MM.1S (cell line): ENCODE measurements at regions not wholly inside any gene's neighbourhood (a gene's known extent, or its start where the extent isn't known, plus 50 kb on each side); places are given as distances from the start of the nearest gene placed in this dataset.
"Not testable (repeated sequence)": the region's sequence is repeated elsewhere in the genome, so short reads cannot be mapped to it uniquely, and the experiment has no call there.

Experiments used
- DNase-seq: peaks from one replicate; pipeline ENCODE4 v3.0.0-alpha.2; 2015
- H2AFZ ChIP-seq: fragments of 300-600 bp; sonication (generic); 2 replicates; pipeline ENCODE4 v1.6.0; 2016; ENCODE audit warnings: antibody characterized with exemption, low read length
- H3F3A ChIP-seq: fragments of 300-600 bp; sonication (generic); 2 replicates; pipeline ENCODE4 v1.6.1; 2016; ENCODE audit warnings: mild to moderate bottlenecking, antibody characterized with exemption, low read length, moderate library complexity, mixed read lengths; ENCODE audit not compliant: insufficient read depth
- H3K27ac ChIP-seq: fragments of 300-600 bp; sonication (generic); 2 replicates; pipeline ENCODE4 v1.5.1; 2016; ENCODE audit warnings: mild to moderate bottlenecking, low read length
- H3K27me3 ChIP-seq: fragments of 300-600 bp; sonication (generic); replicated peaks from 2 replicates; pipeline ENCODE4 v1.6.0; 2016; ENCODE audit warnings: low read length; ENCODE audit not compliant: insufficient read depth
- H3K36me3 ChIP-seq: fragments of 300-600 bp; sonication (generic); replicated peaks from 2 replicates; pipeline ENCODE4 v1.6.1; 2016; ENCODE audit warnings: mild to moderate bottlenecking, low read length, mixed read lengths; ENCODE audit not compliant: insufficient read depth
- H3K4me1 ChIP-seq: fragments of 300-600 bp; sonication (generic); 2 replicates; pipeline ENCODE4 v1.6.1; 2016; ENCODE audit warnings: low read length, mixed read lengths
- H3K4me2 ChIP-seq: fragments of 300-600 bp; sonication (generic); 2 replicates; pipeline ENCODE4 v1.6.0; 2016; ENCODE audit warnings: low read depth, low read length
- H3K4me3 ChIP-seq: fragments of 300-600 bp; sonication (generic); 2 replicates; pipeline ENCODE4 v1.5.1; 2016; ENCODE audit warnings: low read length, mixed read lengths
- H3K79me2 ChIP-seq: fragments of 300-600 bp; sonication (generic); 2 replicates; pipeline ENCODE4 v1.6.1; 2016; ENCODE audit warnings: mixed run types, low read length, mixed read lengths
- H3K9ac ChIP-seq: fragments of 300-600 bp; sonication (generic); 2 replicates; pipeline ENCODE4 v1.6.1; 2016; ENCODE audit warnings: low read length, mixed read lengths
- H3K9me2 ChIP-seq: fragments of 300-600 bp; sonication (generic); replicated peaks from 2 replicates; pipeline ENCODE4 v1.6.1; 2016; ENCODE audit warnings: mild to moderate bottlenecking, low read length, mixed read lengths; ENCODE audit not compliant: insufficient read depth
- H3K9me3 ChIP-seq: fragments of 300-600 bp; sonication (generic); replicated peaks from 2 replicates; pipeline ENCODE4 v1.6.1; 2016; ENCODE audit warnings: mild to moderate bottlenecking, low read length, mixed read lengths; ENCODE audit not compliant: insufficient read depth
- H4K20me1 ChIP-seq: fragments of 300-600 bp; sonication (generic); 2 replicates; pipeline ENCODE4 v1.6.1; 2016; ENCODE audit warnings: mild to moderate bottlenecking, low read length, moderate library complexity, mixed read lengths; ENCODE audit not compliant: insufficient read depth
- EZH2 ChIP-seq: fragments of 300-600 bp; sonication (generic); optimal IDR thresholded peaks from 2 replicates; pipeline ENCODE3; 2017; ENCODE audit warnings: low read depth, mild to moderate bottlenecking, antibody characterized with exemption, low read length, mixed read lengths
- EZH2phosphoT487 ChIP-seq: fragments of 300-600 bp; sonication (generic); IDR thresholded peaks from 2 replicates; pipeline ENCODE4 v1.6.1; 2018; ENCODE audit warnings: antibody characterized with exemption, low read length
- TF ChIP-seq, protein P1 (sequence below): fragments of 300-600 bp; sonication (generic); IDR thresholded peaks from 2 replicates; pipeline ENCODE4 v1.5.1; 2016; ENCODE audit warnings: antibody characterized with exemption, low read length, mixed read lengths

DNA sequence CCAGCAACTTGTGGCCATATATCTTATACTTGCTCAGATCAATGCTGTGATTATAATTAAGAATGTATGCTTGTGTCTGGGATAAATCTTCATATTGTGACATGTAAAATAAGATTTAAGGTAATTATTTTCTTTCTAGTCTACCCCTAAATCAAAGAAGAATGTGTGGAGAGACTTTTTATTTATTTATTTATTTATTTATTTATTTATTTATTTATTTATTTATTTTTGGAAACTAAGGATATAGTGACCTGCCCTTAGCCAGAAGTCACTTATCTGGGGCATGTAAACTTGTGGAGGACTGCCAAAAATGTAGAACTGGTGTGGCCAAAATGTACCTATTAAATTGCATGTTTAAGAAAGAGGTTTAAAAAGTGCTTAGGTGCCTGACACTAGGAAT is 144.3 kb downstream of the BEND2 start:
- DNase-seq = no peak
- no peaks in the 10 kb centered on the region for H3K4me1 ChIP-seq

DNA sequence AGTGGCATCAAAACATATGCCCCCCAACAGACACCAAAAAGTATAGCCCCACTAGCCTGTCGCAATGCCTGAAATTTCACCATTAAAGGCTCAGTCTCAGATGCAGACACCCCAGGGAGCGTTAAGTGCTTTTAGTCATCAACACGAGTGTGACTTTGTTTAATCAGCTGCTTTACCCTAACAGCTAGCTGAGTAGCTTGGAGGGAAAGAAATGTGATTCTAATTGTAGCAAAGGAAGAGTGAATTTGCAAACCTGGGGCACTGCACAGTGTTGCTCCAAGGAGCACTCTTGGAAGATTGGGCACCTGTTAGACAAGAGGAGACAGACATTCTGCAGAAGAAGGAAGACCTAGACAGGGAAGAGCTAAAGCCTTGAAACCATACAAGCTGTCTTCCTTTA is 145.1 kb downstream of the BEND2 start:
- DNase-seq = no peak
- H2AFZ ChIP-seq = no peak overlapping the region
- H3K9ac ChIP-seq = no peak overlapping the region
- H4K20me1 ChIP-seq = no peaks in the 10 kb centered on the region
- H3K79me2 ChIP-seq = no peaks in the 10 kb centered on the region
- no peak overlapping the region for H3K4me3 ChIP-seq
- H3K27ac ChIP-seq = no peak overlapping the region
- no peaks in the 10 kb centered on the region for H3K9me2 ChIP-seq
- H3K4me2 ChIP-seq = no peak overlapping the region
- no peaks in the 10 kb centered on the region for H3K36me3 ChIP-seq
- TF ChIP-seq EZH2 = no peak
- TF ChIP-seq, protein P1, sequence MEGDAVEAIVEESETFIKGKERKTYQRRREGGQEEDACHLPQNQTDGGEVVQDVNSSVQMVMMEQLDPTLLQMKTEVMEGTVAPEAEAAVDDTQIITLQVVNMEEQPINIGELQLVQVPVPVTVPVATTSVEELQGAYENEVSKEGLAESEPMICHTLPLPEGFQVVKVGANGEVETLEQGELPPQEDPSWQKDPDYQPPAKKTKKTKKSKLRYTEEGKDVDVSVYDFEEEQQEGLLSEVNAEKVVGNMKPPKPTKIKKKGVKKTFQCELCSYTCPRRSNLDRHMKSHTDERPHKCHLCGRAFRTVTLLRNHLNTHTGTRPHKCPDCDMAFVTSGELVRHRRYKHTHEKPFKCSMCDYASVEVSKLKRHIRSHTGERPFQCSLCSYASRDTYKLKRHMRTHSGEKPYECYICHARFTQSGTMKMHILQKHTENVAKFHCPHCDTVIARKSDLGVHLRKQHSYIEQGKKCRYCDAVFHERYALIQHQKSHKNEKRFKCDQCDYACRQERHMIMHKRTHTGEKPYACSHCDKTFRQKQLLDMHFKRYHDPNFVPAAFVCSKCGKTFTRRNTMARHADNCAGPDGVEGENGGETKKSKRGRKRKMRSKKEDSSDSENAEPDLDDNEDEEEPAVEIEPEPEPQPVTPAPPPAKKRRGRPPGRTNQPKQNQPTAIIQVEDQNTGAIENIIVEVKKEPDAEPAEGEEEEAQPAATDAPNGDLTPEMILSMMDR = no peak
- no peak for TF ChIP-seq EZH2phosphoT487
- H3K4me1 ChIP-seq = no peaks in the 10 kb centered on the region
- H3K27me3 ChIP-seq = no peaks in the 10 kb centered on the region
- no peaks in the 10 kb centered on the region for H3F3A ChIP-seq
- no peaks in the 10 kb centered on the region for H3K9me3 ChIP-seq

More for the DNA sequence above, 144.3 kb downstream of the BEND2 start:
- no peaks in the 10 kb centered on the region for H3K9me3 ChIP-seq
- H3K79me2 ChIP-seq = no peaks in the 10 kb centered on the region
- H3K9ac ChIP-seq = no peak overlapping the region
- H3K9me2 ChIP-seq = no peaks in the 10 kb centered on the region
- no peaks in the 10 kb centered on the region for H3F3A ChIP-seq
- TF ChIP-seq, protein P1 = no peak
- no peak for TF ChIP-seq EZH2phosphoT487
- TF ChIP-seq EZH2 = no peak
- H4K20me1 ChIP-seq = no peaks in the 10 kb centered on the region
- no peak overlapping the region for H2AFZ ChIP-seq
- no peaks in the 10 kb centered on the region for H3K27me3 ChIP-seq
- no peak overlapping the region for H3K27ac ChIP-seq
- H3K4me3 ChIP-seq = no peak overlapping the region
- H3K4me2 ChIP-seq = no peak overlapping the region
- H3K36me3 ChIP-seq = no peaks in the 10 kb centered on the region

DNA sequence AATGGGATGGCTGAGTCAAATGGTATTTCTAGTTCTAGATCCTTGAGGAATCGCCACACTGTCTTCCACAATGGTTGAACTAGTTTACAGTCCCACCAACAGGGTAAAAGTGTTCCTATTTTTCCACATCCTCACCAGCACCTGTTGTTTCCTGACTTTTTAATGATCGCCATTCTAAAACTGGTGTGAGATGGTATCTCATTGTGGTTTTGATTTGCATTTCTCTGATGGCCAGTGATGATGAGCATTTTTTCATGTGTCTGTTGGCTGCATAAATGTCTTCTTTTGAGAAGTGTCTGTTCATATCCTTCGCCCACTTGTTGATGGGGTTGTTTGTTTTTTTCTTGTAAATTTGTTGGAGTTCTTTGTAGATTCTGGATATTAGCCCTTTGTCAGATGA is 152.6 kb downstream of the BEND2 start:
- H4K20me1 ChIP-seq, H3K9me2 ChIP-seq, DNase-seq, H3F3A ChIP-seq, H3K27me3 ChIP-seq, H3K4me1 ChIP-seq, H3K9me3 ChIP-seq, H3K36me3 ChIP-seq, H3K79me2 ChIP-seq, H3K27ac ChIP-seq, H3K4me2 ChIP-seq, H3K4me3 ChIP-seq, H3K9ac ChIP-seq, H2AFZ ChIP-seq: not testable (repeated sequence)

DNA sequence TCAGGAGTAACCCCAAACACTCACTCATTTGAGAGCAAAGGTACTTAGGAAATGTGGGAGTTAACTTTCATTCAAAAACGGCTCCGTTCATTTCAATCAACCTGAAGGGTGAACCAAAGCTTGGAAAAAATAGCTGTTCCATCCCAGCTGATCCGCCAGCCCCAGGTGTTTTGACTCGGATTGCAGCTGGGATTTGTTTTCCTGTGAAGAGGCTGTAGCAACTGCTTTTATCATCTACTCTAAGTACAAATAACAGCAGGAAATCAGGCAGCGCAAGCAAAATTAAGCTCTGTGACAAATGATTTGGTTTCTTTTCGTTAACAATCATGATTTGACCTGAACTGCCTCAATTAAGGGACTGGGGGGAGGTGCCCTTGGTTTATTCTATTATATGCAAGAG is 154.7 kb downstream of the BEND2 start:
- H3K9ac ChIP-seq = no peak overlapping the region
- TF ChIP-seq, protein P1 = no peak
- TF ChIP-seq EZH2 = no peak
- TF ChIP-seq EZH2phosphoT487 = no peak
- H3K4me3 ChIP-seq = no peak overlapping the region
- no peak overlapping the region for H3K27ac ChIP-seq
- no peaks in the 10 kb centered on the region for H3K36me3 ChIP-seq
- DNase-seq = no peak
- H3K9me3 ChIP-seq = no peaks in the 10 kb centered on the region
- no peak overlapping the region for H2AFZ ChIP-seq
- H3K9me2 ChIP-seq = no peaks in the 10 kb centered on the region
- H3K79me2 ChIP-seq = no peaks in the 10 kb centered on the region
- no peaks in the 10 kb centered on the region for H3F3A ChIP-seq
- H3K4me2 ChIP-seq = no peak overlapping the region
- H4K20me1 ChIP-seq = no peaks in the 10 kb centered on the region
- H3K27me3 ChIP-seq = no peaks in the 10 kb centered on the region
- no peaks in the 10 kb centered on the region for H3K4me1 ChIP-seq
